H1 (cell line): ENCODE measurements at regions not wholly inside any gene's neighbourhood (a gene's known extent, or its start where the extent isn't known, plus 50 kb on each side); places are given as distances from the start of the nearest gene placed in this dataset.

Experiments used
- CTCF ChIA-PET: fragments of 300-600 bp; sonication (Branson Sonifier 250); formaldehyde crosslinking; loops from one replicate; lab custom pipeline; 2021; ENCODE audit not compliant: partially characterized antibody; lab: Charles Lee
- POLR2A ChIA-PET: fragments of 300-600 bp; sonication (Branson Sonifier 250); formaldehyde crosslinking; loops from one replicate; lab custom pipeline; 2021; ENCODE audit warnings: inconsistent platforms; ENCODE audit not compliant: partially characterized antibody; lab: Charles Lee
- DNase-seq, 2 experiments: peaks; one replicate each; pipeline versions ENCODE4 v3.0.0 to v3.0.0-alpha.2; 2010 to 2022; ENCODE audit warnings: low spot score in 2 of 2, low read depth in 1 of 2, mixed read lengths in 1 of 2
- FAIRE-seq: peaks from 2 replicates; lab custom pipeline; 2011; peaks lifted over from hg19 to GRCh38; lab: Jason Lieb, UNC
- H2AFZ ChIP-seq: 2 replicates; pipeline ENCODE4 v1.8.1; 2012; ENCODE audit warnings: low read length, inconsistent platforms
- H2AK5ac ChIP-seq: 2 replicates; pipeline ENCODE4 v1.6.1; 2013; ENCODE audit warnings: low read depth, low read length
- H2BK120ac ChIP-seq: replicated peaks from 2 replicates; pipeline ENCODE3; 2013; ENCODE audit warnings: low read depth, low read length, inconsistent platforms
- H2BK12ac ChIP-seq: 2 replicates; pipeline ENCODE4 v1.6.1; 2013; ENCODE audit warnings: low read depth, low read length
- H2BK15ac ChIP-seq: 2 replicates; pipeline ENCODE4 v1.6.1; 2013; ENCODE audit warnings: low read length
- H2BK20ac ChIP-seq: 2 replicates; pipeline ENCODE4 v1.6.1; 2013; ENCODE audit warnings: low read length
- H2BK5ac ChIP-seq: 2 replicates; pipeline ENCODE4 v1.6.1; 2013; ENCODE audit warnings: low read depth, low read length
- H3K14ac ChIP-seq: 2 replicates; pipeline ENCODE4 v1.6.1; 2013; ENCODE audit warnings: inconsistent platforms; ENCODE audit not compliant: insufficient read length
- H3K18ac ChIP-seq: 2 replicates; pipeline ENCODE4 v1.6.1; 2013; ENCODE audit warnings: low read length; ENCODE audit errors: extremely low read depth
- H3K23ac ChIP-seq: 2 replicates; pipeline ENCODE4 v1.6.1; 2013; ENCODE audit warnings: inconsistent platforms; ENCODE audit not compliant: insufficient read length
- H3K23me2 ChIP-seq: 2 replicates; pipeline ENCODE4 v1.6.1; 2013; ENCODE audit warnings: low read depth, low read length
- H3K27ac ChIP-seq: 2 replicates; pipeline ENCODE4 v1.6.1; 2011; ENCODE audit warnings: low read depth, low read length, inconsistent platforms
- H3K27me3 ChIP-seq, 4 experiments: replicated peaks in 1 of 4; 1 replicate in 1 of 4; 2 replicates in 3 of 4; pipeline versions ENCODE4 v1.6.1 to v1.8.1; 2011 to 2013; ENCODE audit warnings: low read length in 3 of 4, mild to moderate bottlenecking in 3 of 4, inconsistent platforms in 2 of 4, mixed read lengths in 2 of 4, moderate library complexity in 1 of 4; ENCODE audit not compliant: control insufficient read depth in 3 of 4, insufficient read depth in 3 of 4; ENCODE audit errors: extremely low read depth in 1 of 4
- H3K36me3 ChIP-seq, 4 experiments: 2 replicates each; pipeline versions ENCODE4 v1.6.1 to v1.8.1; 2011 to 2013; ENCODE audit warnings: mild to moderate bottlenecking in 4 of 4, low read length in 3 of 4, moderate library complexity in 2 of 4, control low read depth in 1 of 4, inconsistent platforms in 1 of 4; ENCODE audit not compliant: insufficient read depth in 4 of 4, control insufficient read depth in 2 of 4
- H3K4ac ChIP-seq: replicated peaks from 2 replicates; pipeline ENCODE3; 2013; ENCODE audit warnings: low read length, low read depth, mixed read lengths, inconsistent platforms; ENCODE audit not compliant: insufficient read length
- H3K4me1 ChIP-seq, 4 experiments: replicated peaks in 1 of 4; 1 replicate in 1 of 4; 2 replicates in 3 of 4; pipeline versions ENCODE4 v1.6.1 to v1.8.1; 2011 to 2013; ENCODE audit warnings: low read length in 3 of 4, inconsistent platforms in 2 of 4, mixed read lengths in 1 of 4; ENCODE audit not compliant: insufficient read depth in 4 of 4, control insufficient read depth in 3 of 4
- H3K4me2 ChIP-seq, 2 experiments: 2 replicates each; pipeline versions ENCODE4 v1.6.1 to v1.8.1; 2011 to 2013; ENCODE audit warnings: low read depth in 2 of 2, low read length in 2 of 2, control low read depth in 1 of 2, inconsistent platforms in 1 of 2, mild to moderate bottlenecking in 1 of 2; ENCODE audit not compliant: insufficient read depth in 1 of 2
- H3K4me3 ChIP-seq, 4 experiments: fragments of 200-600, 300-600 bp in 1 of 4; sonication (generic), shearing (Covaris generic), sonication (Bioruptor Twin) in 1 of 4; 2 replicates each; pipeline versions ENCODE4 v1.5.1 to v1.8.1; 2011 to 2016; ENCODE audit warnings: low read length in 4 of 4, low read depth in 3 of 4, control low read depth in 2 of 4, inconsistent platforms in 2 of 4, mild to moderate bottlenecking in 2 of 4, mixed read lengths in 1 of 4, moderate library complexity in 1 of 4; ENCODE audit not compliant: insufficient read depth in 2 of 4; ENCODE audit errors: extremely low read depth in 1 of 4
- H3K56ac ChIP-seq: replicated peaks from 2 replicates; pipeline ENCODE3; 2013; ENCODE audit warnings: low read depth, mild to moderate bottlenecking, mixed read lengths, low read length, inconsistent platforms; ENCODE audit not compliant: insufficient read length
- H3K79me1 ChIP-seq: 2 replicates; pipeline ENCODE4 v1.6.1; 2013; ENCODE audit warnings: low read depth, low read length, control low read depth
- H3K79me2 ChIP-seq, 2 experiments: 2 replicates each; pipeline versions ENCODE4 v1.6.1 to v1.8.1; 2012 to 2013; ENCODE audit warnings: low read length in 2 of 2, mild to moderate bottlenecking in 2 of 2, inconsistent platforms in 1 of 2; ENCODE audit not compliant: insufficient read depth in 2 of 2, control insufficient read depth in 1 of 2
- H3K9ac ChIP-seq, 4 experiments: replicated peaks in 1 of 4; 1 replicate in 1 of 4; 2 replicates in 3 of 4; pipeline versions ENCODE4 v1.6.1 to v1.8.1; 2011 to 2013; ENCODE audit warnings: low read depth in 3 of 4, low read length in 3 of 4, control low read depth in 2 of 4, mild to moderate bottlenecking in 2 of 4, moderate library complexity in 2 of 4, inconsistent platforms in 1 of 4; ENCODE audit errors: extremely low read depth in 1 of 4
- H3K9me3 ChIP-seq, 2 experiments: 2 replicates each; pipeline versions ENCODE4 v1.6.1 to v1.8.1; 2012 to 2013; ENCODE audit warnings: mild to moderate bottlenecking in 2 of 2, moderate library complexity in 2 of 2, control low read depth in 1 of 2, inconsistent platforms in 1 of 2, low read depth in 1 of 2, low read length in 1 of 2, mixed read lengths in 1 of 2; ENCODE audit not compliant: insufficient read depth in 2 of 2
- H4K20me1 ChIP-seq, 2 experiments: replicated peaks in 1 of 2; 2 replicates each; pipeline versions ENCODE3 to v1.8.1; 2011 to 2013; ENCODE audit warnings: inconsistent platforms in 2 of 2, low read length in 2 of 2, mild to moderate bottlenecking in 1 of 2; ENCODE audit not compliant: insufficient read depth in 2 of 2, control insufficient read depth in 1 of 2
- H4K5ac ChIP-seq: 2 replicates; pipeline ENCODE4 v1.6.1; 2013; ENCODE audit warnings: low read length, low read depth, mixed read lengths, inconsistent platforms; ENCODE audit not compliant: insufficient read length
- H4K8ac ChIP-seq: 2 replicates; pipeline ENCODE4 v1.8.0; 2013; ENCODE audit warnings: mild to moderate bottlenecking, moderate library complexity, low read length, inconsistent platforms; ENCODE audit not compliant: insufficient read depth; ENCODE audit errors: extremely low read depth
- H4K91ac ChIP-seq: replicated peaks from 2 replicates; pipeline ENCODE3; 2013; ENCODE audit warnings: low read length, mixed read lengths, inconsistent platforms; ENCODE audit not compliant: insufficient read length
- CHD1 ChIP-seq: IDR thresholded peaks from 2 replicates; pipeline ENCODE4 v1.6.1; 2012; ENCODE audit warnings: low read depth, low read length, improper control_type of control experiment
- SRF ChIP-seq: IDR thresholded peaks from 2 replicates; pipeline ENCODE4 v1.6.1; 2011; ENCODE audit warnings: mild to moderate bottlenecking, low read depth, low read length, moderate library complexity
- whole genome bisulfite sequencing, 2 experiments: shearing (Covaris generic) in 1 of 2; methylation state at CpG; one replicate each; pipeline versions ENCODE4 v1.1.6 to v1.1.7; 2013 to 2015; ENCODE audit warnings: low lambda C conversion rate in 2 of 2, mixed read lengths in 2 of 2, inconsistent platforms in 1 of 2, low coverage in 1 of 2, missing lambda C conversion rate in 1 of 2; ENCODE audit not compliant: insufficient replicate concordance in 2 of 2, insufficient coverage in 1 of 2, insufficient read length in 1 of 2; ENCODE audit errors: extremely low coverage in 1 of 2, missing lambda C conversion rate in 1 of 2; 5-methylcytosine and 5-hydroxymethylcytosine counted together

- ChIA-PET POLR2A (no interaction called here), CTCF (interaction anchor here (1.1 to 1.2 kb wide), 2 partner anchors 9 to 11 kb away, joined by 3 read pairs; no protein-coding TSS in a partner anchor)
- H3K4me1 ChIP-seq = no peaks in the 10 kb centered on the region
- H4K20me1 ChIP-seq = no peaks in the 10 kb centered on the region
- FAIRE-seq (no peak), DNase-seq (no peak)
- H3K27me3 ChIP-seq = no peaks in the 10 kb centered on the region
- no peak overlapping the region for H3K18ac ChIP-seq
- H4K8ac ChIP-seq = no peak overlapping the region
- H2BK12ac ChIP-seq = no peak overlapping the region
- no peaks in the 10 kb centered on the region for H3K23me2 ChIP-seq
- WGBS, 2 experiments = 96% methylated on average over 7 of the region's 7 CpGs; no CpG with 5 or more reads in 1 of the 2 experiments
- H3K9me3 ChIP-seq = no peaks in the 10 kb centered on the region
- H3K23ac ChIP-seq = no peak overlapping the region
- no peaks in the 10 kb centered on the region for H3K79me1 ChIP-seq
- H3K4ac ChIP-seq = no peak overlapping the region
- H4K5ac ChIP-seq = no peak overlapping the region
- H2BK20ac ChIP-seq = no peak overlapping the region
- no peak overlapping the region for H2AK5ac ChIP-seq
- H2AFZ ChIP-seq = no peak overlapping the region
- H3K4me3 ChIP-seq = no peak overlapping the region
- H3K14ac ChIP-seq = no peak overlapping the region
- H2BK120ac ChIP-seq = no peak overlapping the region
- H3K56ac ChIP-seq = no peak overlapping the region
- H2BK5ac ChIP-seq = no peak overlapping the region
- no peak overlapping the region for H3K4me2 ChIP-seq
- H4K91ac ChIP-seq = no peak overlapping the region
- no peaks in the 10 kb centered on the region for H3K79me2 ChIP-seq
- no peak overlapping the region for H2BK15ac ChIP-seq
- no peaks in the 10 kb centered on the region for H3K36me3 ChIP-seq
- no peak overlapping the region for H3K9ac ChIP-seq
- H3K27ac ChIP-seq = no peak overlapping the region
- TF ChIP-seq CHD1 = no peak
- TF ChIP-seq SRF = no peak
Observed at GRCh38 chr10:17518338-17518737, 63.9 kb upstream of the ST8SIA6 start.
